Esophagus muscularis mucosa (tissue), 4 donors: ENCODE measurements at regions not wholly inside any gene's neighbourhood (a gene's known extent, or its start where the extent isn't known, plus 50 kb on each side); places are given as distances from the start of the nearest gene placed in this dataset.
"Not testable (repeated sequence)": the region's sequence is repeated elsewhere in the genome, so short reads cannot be mapped to it uniquely, and the experiment has no call there.

ENCODE experiments used
- DNase-seq: peaks from one replicate; pipeline ENCODE4 v3.0.0-alpha.2; 2017; ENCODE audit errors: extremely low spot score
- H3K27ac ChIP-seq, 4 donors: fragments of 200-600 bp; sonication (generic); replicated peaks in 1 of 4; 1 replicate in 3 of 4; 2 replicates in 1 of 4; pipeline ENCODE4 v1.5.1; 2016 to 2019; ENCODE audit warnings: mild to moderate bottlenecking in 1 of 4
- H3K27me3 ChIP-seq, 4 donors: fragments of 200-600 bp; sonication (generic); one replicate each; pipeline versions ENCODE4 v1.5.1 to v1.6.0; 2016 to 2019
- H3K36me3 ChIP-seq, 4 donors: fragments of 200-600 bp; sonication (generic); one replicate each; pipeline ENCODE4 v1.5.1; 2016 to 2019
- H3K4me1 ChIP-seq, 4 donors: fragments of 200-600 bp; sonication (generic); one replicate each; pipeline ENCODE4 v1.5.1; 2016 to 2019
- H3K4me3 ChIP-seq, 4 donors: fragments of 200-600 bp; sonication (generic); 1 replicate in 2 of 4; 2 replicates in 2 of 4; pipeline ENCODE4 v1.5.1; 2016 to 2019; ENCODE audit warnings: mild to moderate bottlenecking in 4 of 4, moderate library complexity in 1 of 4
- H3K9me3 ChIP-seq, 4 donors: fragments of 200-600 bp; sonication (generic); 1 replicate in 3 of 4; 2 replicates in 1 of 4; pipeline ENCODE4 v1.5.1; 2016 to 2019
- EP300 ChIP-seq: sonication (generic); formaldehyde crosslinking; IDR thresholded peaks from one replicate; pipeline ENCODE4 v1.6.1; 2017; ENCODE audit warnings: antibody characterized with exemption
- POLR2A ChIP-seq: fragments of 450-650 bp; IDR thresholded peaks from one replicate; pipeline ENCODE4 v1.6.1; 2017; ENCODE audit warnings: antibody characterized with exemption, moderate library complexity, mild to moderate bottlenecking, low read depth
- POLR2AphosphoS5 ChIP-seq, 2 donors: sonication (generic); formaldehyde crosslinking; IDR thresholded peaks; one replicate each; pipeline ENCODE4 v1.6.1; 2017; ENCODE audit warnings: antibody characterized with exemption in 2 of 2
- WGBS: methylation state at CpG from one replicate; pipeline ENCODE4 v1.1.5; 2018; 5-methylcytosine and 5-hydroxymethylcytosine counted together
- intact Hi-C: fragments of 100-400 bp; cut with DNase I; formaldehyde crosslinking; loops from one replicate; pipeline ENCODE4 v1.15.1; 2023
- TF ChIP-seq, protein P1 (sequence below), 3 experiments: fragments of 200-600 bp in 2 of 3; fragments of 450-650 bp in 1 of 3; sonication (generic) in 2 of 3; IDR thresholded peaks; one replicate each; pipeline ENCODE4 v1.5.1; 2017 to 2019; ENCODE audit warnings: antibody characterized with exemption in 3 of 3, mild to moderate bottlenecking in 2 of 3, moderate library complexity in 1 of 3

GRCh38 chr19:5245631-5246553 is 94.7 kb downstream of the PTPRS start:
- H3K36me3 ChIP-seq, result peaks cover 13 to 78% (median 47%) of the 10 kb centered on the region in 4 donors
- WGBS, result 93% methylated on average over 37 of the region's 38 CpGs
- intact Hi-C loops, result no loop called here

GRCh38 chr19:5244351-5244750 is 96.3 kb downstream of the PTPRS start:
- DNase-seq, result no peak
- H3K4me1 ChIP-seq, result no peaks in the 10 kb centered on the region
- 95% methylated on average over 11 of the region's 11 CpGs for WGBS
- peaks cover 13 to 78% (median 51%) of the 10 kb centered on the region in 4 donors for H3K36me3 ChIP-seq
- H3K27ac ChIP-seq, result no peak overlapping the region
- H3K27me3 ChIP-seq, result no peaks in the 10 kb centered on the region
- TF ChIP-seq, protein P1, sequence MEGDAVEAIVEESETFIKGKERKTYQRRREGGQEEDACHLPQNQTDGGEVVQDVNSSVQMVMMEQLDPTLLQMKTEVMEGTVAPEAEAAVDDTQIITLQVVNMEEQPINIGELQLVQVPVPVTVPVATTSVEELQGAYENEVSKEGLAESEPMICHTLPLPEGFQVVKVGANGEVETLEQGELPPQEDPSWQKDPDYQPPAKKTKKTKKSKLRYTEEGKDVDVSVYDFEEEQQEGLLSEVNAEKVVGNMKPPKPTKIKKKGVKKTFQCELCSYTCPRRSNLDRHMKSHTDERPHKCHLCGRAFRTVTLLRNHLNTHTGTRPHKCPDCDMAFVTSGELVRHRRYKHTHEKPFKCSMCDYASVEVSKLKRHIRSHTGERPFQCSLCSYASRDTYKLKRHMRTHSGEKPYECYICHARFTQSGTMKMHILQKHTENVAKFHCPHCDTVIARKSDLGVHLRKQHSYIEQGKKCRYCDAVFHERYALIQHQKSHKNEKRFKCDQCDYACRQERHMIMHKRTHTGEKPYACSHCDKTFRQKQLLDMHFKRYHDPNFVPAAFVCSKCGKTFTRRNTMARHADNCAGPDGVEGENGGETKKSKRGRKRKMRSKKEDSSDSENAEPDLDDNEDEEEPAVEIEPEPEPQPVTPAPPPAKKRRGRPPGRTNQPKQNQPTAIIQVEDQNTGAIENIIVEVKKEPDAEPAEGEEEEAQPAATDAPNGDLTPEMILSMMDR (IDR thresholded peaks at IDR 0.05), result no peak
- no peak for TF ChIP-seq EP300
- no peak for TF ChIP-seq POLR2A
- TF ChIP-seq POLR2AphosphoS5 (IDR thresholded peaks at IDR 0.05), result no peak
- no peak overlapping the region for H3K4me3 ChIP-seq
- H3K9me3 ChIP-seq, result no peaks in the 10 kb centered on the region
- intact Hi-C loops, result no loop called here

More at GRCh38 chr19:5245631-5246553, 94.7 kb downstream of the PTPRS start:
- no peak for DNase-seq
- no peaks in the 10 kb centered on the region for H3K9me3 ChIP-seq
- no peaks in the 10 kb centered on the region for H3K27me3 ChIP-seq
- H3K27ac ChIP-seq, result no peak overlapping the region
- peaks cover 3 to 11% (median 8%) of the 10 kb centered on the region in 4 donors for H3K4me1 ChIP-seq
- TF ChIP-seq EP300 (no peak), POLR2A (no peak), POLR2AphosphoS5 (IDR thresholded peaks at IDR 0.05) (no peak)
- TF ChIP-seq, protein P1 (IDR thresholded peaks at IDR 0.05), result no peak
- H3K4me3 ChIP-seq, result no peak overlapping the region

GRCh38 chr19:5243878-5244277 is 96.7 kb downstream of the PTPRS start:
- Histone ChIP-seq H3K27ac (no peak overlapping the region), H3K4me3 (no peak overlapping the region), H3K9me3 (no peaks in the 10 kb centered on the region), H3K27me3 (no peaks in the 10 kb centered on the region), H3K4me1 (no peaks in the 10 kb centered on the region), H3K36me3 (peaks cover 13 to 80% (median 53%) of the 10 kb centered on the region in 4 donors)
- intact Hi-C loops, result no loop called here
- no peak for DNase-seq
- 99% methylated on average over 15 of the region's 40 CpGs for WGBS
- no peak for TF ChIP-seq EP300

DNA sequence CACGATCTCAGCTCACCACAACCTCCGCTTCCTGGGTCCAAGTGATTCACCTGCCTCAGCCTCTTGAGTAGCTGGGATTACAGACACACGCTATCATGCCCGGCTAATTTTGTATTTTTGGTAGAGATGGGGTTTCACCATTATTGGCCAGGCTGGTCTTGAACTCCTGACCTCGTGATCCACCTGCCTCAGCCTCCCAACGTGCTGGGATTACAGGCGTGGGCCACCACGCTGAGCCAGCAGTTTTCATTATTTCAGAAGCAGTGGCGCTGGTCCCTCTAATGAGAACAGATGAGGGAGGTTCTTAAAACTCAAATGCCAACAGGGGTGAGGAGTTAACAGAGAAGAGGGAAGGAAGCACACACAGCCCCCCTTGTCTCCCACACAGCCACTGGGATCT is 98.7 kb downstream of the PTPRS start:
- H3K4me1 ChIP-seq, H3K27ac ChIP-seq, intact Hi-C loops, H3K27me3 ChIP-seq, DNase-seq, H3K4me3 ChIP-seq, H3K9me3 ChIP-seq: not testable (repeated sequence)
- WGBS, result 93% methylated on average over 9 of the region's 9 CpGs
- peaks cover 23 to 85% (median 66%) of the 10 kb centered on the region in 4 donors for H3K36me3 ChIP-seq

DNA sequence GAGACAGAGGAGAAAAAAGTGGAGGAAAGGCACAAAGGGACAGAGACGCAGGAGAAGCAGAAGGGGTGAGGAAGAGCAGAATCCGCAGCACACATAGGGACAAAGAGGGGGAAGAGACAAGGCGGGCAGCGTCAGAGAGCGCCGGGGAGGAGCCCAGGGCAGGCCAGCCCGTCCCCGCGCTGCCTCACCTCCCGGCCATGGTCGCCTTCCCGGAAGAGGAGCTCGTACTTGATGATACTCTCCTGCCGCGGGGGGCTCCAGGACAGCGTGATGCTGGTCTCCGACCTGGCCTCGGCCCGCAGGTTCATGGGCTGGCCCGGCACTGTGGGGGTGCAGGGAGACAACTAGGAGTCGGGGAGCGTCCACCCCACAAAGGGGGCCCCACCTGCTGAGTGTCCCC is 100.6 kb downstream of the PTPRS start:
- DNase-seq, result no peak
- no peak overlapping the region for H3K4me3 ChIP-seq
- no peak for TF ChIP-seq POLR2AphosphoS5 (IDR thresholded peaks at IDR 0.05)
- no peaks in the 10 kb centered on the region for H3K9me3 ChIP-seq
- no peaks in the 10 kb centered on the region for H3K27me3 ChIP-seq
- H3K4me1 ChIP-seq, result no peaks in the 10 kb centered on the region
- H3K36me3 ChIP-seq, result peaks cover 17 to 90% (median 61%) of the 10 kb centered on the region in 4 donors
- no peak overlapping the region for H3K27ac ChIP-seq
- intact Hi-C loops, result no loop called here
- WGBS, result 87% methylated on average over 22 of the region's 22 CpGs

GRCh38 chr19:5238700-5239099 is 101.9 kb downstream of the PTPRS start:
- 88% methylated on average over 24 of the region's 33 CpGs for WGBS
- peaks cover 12 to 78% (median 50%) of the 10 kb centered on the region in 4 donors for H3K36me3 ChIP-seq
- no peak for DNase-seq
- TF ChIP-seq, protein P1 (IDR thresholded peaks at IDR 0.05), result no peak
- TF ChIP-seq EP300 (no peak), POLR2AphosphoS5 (IDR thresholded peaks at IDR 0.05) (no peak), POLR2A (no peak)
- H3K27ac ChIP-seq, result no peak overlapping the region
- no peaks in the 10 kb centered on the region for H3K9me3 ChIP-seq
- no peaks in the 10 kb centered on the region for H3K4me1 ChIP-seq
- no peak overlapping the region for H3K4me3 ChIP-seq
- H3K27me3 ChIP-seq, result no peaks in the 10 kb centered on the region
- intact Hi-C loops, result loop anchor here (10.0 kb wide), 1 partner anchor 336 kb away; no protein-coding TSS in a partner anchor
